ENCODE measurements at regions not wholly inside any gene's neighbourhood (a gene's known extent, or its start where the extent isn't known, plus 50 kb on each side); places are given as distances from the start of the nearest gene placed in this dataset.

GRCh38 chr11:116461789-116462188 is 311.0 kb downstream of the BUD13 start:
- TF ChIP-seq, protein P1, sequence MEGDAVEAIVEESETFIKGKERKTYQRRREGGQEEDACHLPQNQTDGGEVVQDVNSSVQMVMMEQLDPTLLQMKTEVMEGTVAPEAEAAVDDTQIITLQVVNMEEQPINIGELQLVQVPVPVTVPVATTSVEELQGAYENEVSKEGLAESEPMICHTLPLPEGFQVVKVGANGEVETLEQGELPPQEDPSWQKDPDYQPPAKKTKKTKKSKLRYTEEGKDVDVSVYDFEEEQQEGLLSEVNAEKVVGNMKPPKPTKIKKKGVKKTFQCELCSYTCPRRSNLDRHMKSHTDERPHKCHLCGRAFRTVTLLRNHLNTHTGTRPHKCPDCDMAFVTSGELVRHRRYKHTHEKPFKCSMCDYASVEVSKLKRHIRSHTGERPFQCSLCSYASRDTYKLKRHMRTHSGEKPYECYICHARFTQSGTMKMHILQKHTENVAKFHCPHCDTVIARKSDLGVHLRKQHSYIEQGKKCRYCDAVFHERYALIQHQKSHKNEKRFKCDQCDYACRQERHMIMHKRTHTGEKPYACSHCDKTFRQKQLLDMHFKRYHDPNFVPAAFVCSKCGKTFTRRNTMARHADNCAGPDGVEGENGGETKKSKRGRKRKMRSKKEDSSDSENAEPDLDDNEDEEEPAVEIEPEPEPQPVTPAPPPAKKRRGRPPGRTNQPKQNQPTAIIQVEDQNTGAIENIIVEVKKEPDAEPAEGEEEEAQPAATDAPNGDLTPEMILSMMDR (conservative IDR thresholded peaks at IDR 0.05 in 1 of 2, IDR thresholded peaks at IDR 0.05 in 1 of 2; ENCODE audit: extremely low read depth in 1 of 2, insufficient read depth in 1 of 2, low read depth in 1 of 2, low read length in 2 of 2) = no peak
- TF ChIP-seq EZH2 (IDR thresholded peaks at IDR 0.05; ENCODE audit: borderline replicate concordance, low read length) = no peak

Data from mammary epithelial cell (primary cell).